HG03354 (cell line): ENCODE measurements at regions not wholly inside any gene's neighbourhood (a gene's known extent, or its start where the extent isn't known, plus 50 kb on each side); places are given as distances from the start of the nearest gene placed in this dataset.

ENCODE experiments used
- ATAC-seq: cut with Tn5 transposase; IDR thresholded peaks from one replicate; pipeline ENCODE4 v1.9.1; 2021; ENCODE audit warnings: mild to moderate bottlenecking; ENCODE audit not compliant: unreplicated experiment, poor library complexity, severe bottlenecking

DNA sequence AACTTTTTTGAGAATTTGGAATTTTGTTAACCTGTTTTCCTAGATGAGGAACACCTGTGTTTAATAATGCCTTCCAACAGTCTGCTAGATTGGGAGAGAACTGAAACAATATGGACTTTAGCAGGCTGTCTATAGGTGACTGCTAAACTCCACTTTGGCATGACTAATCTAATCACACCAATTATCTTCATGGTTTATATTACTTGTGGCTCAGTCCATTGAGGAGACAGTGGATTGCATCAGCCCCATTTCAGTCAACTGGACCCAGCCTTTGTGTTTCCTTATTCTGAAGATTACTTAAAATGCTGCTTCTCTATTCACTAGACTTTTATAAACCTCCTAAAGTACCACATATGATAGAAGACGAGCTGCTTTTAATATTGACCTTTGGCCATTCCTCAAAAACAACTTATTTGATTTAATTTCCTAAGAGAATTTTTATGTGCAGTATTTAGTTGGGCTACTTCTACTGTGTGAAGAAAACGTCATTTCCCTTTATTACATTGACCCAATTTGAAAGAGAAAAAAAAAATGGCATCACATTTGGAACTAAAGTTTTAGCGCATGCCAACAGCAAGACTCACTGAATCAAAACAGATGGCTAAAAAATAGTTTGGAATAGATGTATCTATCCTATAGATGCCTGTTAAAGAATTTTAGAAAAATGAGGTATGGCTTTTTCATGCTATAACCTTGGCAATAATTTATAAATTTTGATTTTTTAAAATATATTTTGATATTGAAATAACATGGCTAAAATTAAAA lies 295.8 kb downstream of the NDFIP2 start:
- no peak for ATAC-seq

DNA sequence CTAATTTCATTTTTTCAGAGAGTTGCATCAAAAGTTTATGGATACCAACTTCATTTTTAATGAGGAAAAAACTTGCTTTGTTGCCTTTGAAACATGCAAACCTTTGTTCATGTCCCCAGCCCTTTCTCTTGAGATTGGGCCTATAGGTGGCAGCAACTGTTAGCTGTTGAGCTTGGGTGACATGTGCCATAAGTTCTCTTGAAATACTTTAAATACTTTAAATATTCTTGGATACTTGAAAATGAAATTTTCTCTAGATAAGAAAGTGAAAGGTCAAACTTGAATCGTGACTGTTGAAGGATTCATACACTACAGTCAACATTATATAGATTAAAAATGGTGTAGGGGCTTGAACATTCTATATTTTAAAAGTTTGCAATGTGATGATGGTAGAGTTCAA lies 294.9 kb downstream of the NDFIP2 start:
- ATAC-seq: no peak

DNA sequence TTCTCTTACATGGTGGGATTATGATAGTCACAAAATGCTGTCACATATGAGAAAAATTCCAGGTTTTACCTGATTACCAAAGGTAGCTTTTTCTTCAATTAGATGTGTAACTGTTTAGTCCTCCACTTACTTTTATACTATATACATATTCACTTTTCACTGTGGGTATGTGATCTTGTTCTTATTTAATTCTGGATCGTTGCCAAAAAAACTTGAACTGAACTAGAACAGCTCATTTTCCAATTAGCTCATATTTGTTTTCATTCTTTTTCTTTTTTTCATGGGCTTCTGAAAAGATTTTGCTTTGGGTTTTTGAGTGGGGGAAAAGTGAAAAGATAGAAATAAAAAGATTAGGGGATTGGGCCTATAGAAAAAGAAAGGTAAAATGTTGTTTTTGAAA lies 291.9 kb downstream of the NDFIP2 start:
- no peak for ATAC-seq

DNA sequence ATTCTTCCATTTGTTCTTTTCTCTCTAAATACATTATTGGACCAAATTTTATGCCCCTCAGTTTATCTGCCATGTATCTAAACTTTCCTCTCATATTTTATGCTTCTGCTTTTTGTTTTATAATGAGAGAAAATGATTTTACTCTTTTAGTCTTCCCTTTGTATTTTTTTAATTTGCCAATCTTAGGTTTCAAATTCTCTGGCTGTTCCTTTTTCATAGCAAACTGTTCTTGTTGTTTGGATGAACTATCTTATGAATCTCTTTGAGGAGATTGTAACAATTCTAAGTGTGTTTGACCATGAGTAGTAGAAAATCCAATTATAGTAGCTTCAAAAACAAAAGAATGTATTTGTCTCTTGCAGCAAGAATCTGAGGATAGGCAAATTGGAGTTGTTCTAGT lies 290.5 kb downstream of the NDFIP2 start:
- no peak for ATAC-seq

DNA sequence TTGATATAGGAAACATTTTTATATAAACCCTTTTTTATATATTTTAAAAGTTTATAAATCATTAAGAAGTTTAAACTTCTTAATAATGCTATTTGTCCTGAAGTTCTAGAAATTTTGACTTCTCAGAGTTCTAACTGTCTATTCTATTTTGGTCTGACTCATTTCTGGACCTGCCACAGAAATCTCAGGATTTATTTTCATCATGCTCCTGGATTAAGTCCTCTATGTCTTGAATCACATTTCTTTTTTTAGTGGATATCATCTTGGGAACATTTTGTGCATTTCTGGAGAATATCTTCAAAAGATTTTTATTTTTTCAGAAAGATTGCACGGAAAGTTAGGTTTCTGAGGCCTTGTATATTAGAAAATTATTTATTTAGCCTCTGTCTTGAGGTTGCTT lies 289.1 kb downstream of the NDFIP2 start:
- ATAC-seq: no peak

DNA sequence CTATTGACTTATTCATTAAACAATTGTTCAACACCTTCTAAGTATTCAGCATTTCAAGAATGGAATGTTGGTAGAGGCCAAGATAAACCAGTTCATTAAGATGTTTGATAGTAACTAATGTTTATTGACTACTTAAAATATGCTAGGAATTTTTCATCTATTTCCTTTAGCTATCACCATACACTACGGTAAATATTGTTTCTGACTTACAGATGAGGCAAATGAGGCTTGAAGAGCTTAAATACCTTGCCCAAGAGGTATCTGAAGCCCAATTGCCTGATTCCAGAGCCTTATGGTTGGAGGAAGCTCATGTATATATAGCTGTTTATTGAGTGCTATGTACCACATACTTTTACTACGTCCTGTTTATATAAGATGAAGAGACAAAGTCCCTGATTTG lies 286.2 kb downstream of the NDFIP2 start:
- no peak for ATAC-seq

DNA sequence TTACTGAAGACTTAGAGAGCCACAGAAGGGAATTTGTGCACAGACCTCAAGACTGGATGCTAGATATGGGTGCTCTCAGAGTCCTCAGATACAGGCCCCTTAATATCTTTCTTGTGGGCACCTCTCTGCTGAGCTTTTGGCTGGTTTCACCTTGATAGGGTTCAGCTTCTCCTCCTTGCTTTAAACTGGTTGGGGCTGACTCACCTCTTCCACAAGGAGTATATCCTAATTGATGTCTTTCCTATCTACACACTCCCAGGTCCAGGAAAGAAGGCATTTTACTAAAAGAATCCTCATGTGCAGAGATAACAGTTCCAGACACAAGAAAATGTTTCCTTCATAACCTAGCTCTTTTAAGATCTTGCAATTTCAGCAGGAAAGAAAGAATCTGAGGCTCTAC lies 284.4 kb downstream of the NDFIP2 start:
- no peak for ATAC-seq

DNA sequence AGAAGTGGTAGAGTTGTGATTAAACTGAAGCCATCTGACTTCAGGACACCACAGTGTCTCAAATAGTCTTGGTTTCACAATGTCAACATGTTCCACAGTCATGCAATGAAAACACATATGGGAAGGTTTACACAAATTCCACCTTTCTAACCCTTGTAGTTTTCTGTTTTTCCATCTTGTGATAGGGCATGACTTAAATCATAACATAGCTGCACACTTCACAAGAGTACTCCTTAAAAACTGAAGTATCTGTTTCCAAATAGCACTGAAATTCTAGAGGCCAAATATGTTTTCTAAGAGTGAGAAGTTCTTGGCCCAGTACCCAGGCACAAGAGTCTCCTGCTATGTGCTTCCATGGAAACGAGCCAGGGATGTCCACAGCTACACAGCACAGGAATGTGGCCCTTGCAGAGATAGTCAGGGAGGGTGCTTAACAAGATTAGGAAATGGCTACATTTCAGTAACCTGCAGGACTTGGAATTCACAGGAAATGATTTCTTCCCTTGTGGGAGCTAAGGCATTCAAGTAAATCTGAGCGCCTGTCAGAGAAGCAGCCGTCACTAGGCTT lies 269.1 kb downstream of the NDFIP2 start:
- no peak for ATAC-seq

DNA sequence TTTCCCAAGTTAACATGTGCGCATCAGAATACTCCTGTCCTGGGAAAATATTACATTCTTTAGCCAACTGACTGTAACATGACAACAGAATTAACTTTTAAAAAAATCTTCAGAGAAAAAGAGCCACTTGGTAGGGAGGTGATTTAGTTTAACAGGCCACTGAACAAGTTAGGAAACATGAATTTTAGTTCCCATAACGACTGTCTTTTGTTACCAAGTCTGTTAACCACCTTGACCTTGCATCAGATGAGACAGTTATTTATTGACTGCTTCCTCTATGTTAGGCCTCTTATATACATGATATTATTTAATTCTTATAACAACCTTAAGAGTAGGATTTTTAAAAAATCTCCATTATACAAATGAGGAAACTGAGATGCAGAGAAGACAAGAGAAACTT lies 268.6 kb downstream of the NDFIP2 start:
- no peak for ATAC-seq

DNA sequence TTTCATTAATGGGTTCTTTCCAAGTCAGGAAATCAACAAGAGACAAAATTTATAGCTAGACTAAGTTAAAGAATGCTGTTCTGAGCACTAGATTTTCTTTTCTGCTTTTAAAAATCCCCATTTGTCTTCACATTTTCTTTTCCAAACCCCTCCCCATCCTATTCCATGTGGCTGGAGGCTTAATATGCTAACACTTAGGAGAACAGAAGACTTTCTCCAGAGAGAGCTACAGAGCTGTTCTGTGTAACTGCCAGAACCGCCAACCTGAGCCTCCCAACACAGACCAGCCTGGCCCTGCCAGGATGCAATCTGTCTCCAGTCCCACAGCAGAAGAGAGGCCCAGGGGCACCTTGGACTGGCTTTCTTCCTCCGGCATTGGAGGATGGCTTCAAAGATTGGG lies 264.1 kb downstream of the NDFIP2 start:
- ATAC-seq: no peak

DNA sequence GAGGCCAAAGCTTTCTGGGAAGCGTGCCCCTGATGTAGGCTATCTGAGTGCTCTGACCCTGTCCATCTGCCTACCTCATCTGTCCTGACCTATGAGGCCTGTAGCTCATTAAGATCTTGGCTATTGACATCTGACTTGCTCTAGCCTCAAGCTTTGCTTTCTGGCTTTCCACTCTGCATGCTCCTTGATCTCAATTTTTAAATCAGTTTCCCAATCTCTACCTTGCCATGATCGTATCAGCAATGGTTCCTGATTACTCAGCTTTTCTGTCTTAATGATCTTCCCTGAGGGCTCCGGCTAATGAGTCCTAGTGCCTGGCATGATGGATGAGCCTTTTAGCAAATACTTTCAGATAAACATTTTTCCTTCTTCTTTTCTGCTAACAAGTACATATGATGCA lies 262.0 kb downstream of the NDFIP2 start:
- no peak for ATAC-seq

DNA sequence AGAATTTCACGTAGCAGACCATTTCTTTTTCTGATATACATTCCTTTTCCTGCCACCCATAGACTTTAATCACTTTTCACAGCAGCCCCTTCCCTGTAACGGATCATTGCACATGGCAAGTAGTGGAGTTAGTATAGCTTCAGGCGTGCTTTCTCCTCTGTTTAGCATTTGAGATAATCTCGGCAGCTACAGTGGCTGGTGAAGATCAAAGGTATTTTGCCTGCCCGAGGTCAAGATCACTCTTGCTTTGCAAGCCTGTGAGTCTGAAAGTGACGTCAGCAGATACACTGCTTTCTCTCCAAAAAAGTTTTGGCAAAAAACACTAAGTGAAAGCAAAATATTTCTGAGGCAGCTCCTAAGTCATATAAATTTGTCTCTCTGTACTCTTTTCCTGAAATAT lies 260.0 kb downstream of the NDFIP2 start:
- no peak for ATAC-seq

DNA sequence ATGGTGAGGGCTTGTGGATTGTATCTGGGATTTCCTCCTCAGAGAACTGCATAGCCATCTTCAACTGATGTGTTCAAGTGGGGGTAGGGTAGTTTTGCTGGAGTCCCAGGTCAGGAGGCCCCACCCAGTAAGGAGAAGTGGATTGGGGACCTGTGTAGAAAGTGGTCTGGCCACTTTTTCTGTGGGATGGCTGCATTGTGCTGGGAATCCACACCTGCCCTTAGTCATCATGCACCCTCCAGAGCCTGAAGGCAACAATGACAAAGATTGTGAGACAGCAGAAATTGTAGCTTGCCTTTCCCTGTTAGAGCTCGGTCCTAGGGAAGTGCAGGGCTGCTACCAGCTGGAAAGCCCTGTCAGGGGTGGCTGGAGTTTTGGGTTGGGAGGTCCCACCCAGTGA lies 255.4 kb downstream of the NDFIP2 start:
- no peak for ATAC-seq

DNA sequence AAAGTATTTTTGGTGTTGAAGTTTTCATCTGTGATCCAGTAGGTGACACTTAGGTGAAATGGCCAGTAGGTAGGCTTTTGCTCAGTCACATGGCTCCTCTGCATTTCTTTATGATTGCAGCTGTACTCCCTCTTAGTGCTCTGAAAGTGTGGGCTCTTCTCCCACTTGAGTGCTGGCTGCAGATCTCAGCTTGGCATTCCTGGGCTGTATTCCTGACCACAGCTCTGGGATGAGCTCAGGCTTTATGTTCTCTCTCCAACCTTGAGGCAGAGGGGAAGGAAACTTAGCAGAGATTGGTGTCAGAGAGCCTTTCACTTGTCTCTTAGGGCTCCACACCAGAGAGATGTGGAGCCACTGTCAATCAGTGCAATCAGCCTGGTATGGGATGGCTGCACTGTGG lies 254.3 kb downstream of the NDFIP2 start:
- ATAC-seq: no peak

DNA sequence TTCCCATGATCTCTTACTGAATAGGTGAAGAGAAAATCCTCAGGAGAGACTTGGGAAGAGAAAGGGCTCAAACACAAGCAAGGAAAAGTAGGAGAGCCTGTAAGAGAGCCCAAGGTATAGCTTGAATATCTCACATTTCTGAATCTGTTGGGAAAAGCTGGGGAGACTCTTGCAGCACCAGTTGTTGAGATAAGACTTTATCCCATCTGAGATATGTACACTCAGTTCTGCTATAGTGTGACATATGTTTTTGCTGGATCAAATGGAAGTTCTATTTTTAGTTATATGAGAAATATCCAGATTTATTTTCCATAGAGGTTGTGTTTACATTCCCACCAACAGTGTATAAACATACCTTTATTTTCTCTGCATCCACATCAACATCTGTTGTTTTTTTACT lies 246.1 kb downstream of the NDFIP2 start:
- no peak for ATAC-seq

DNA sequence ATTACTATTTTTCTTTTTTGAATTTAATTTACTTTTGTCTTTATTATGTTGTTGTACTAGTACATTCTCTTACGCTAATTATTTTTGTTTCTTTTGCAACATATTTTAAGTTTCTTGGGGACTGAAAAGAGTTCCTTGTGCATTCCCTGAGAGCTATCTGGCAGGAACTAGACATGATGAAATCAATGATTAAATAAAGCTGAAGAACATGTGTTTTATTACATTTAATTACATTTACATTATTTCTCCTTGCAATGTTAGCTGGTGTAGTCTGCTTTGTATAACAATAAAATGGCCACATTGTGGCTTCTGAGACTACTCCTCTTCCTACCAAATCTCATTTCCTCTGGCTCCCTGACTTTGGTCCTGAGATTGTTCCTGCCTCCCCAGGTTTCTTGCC lies 244.9 kb downstream of the NDFIP2 start:
- ATAC-seq: no peak

DNA sequence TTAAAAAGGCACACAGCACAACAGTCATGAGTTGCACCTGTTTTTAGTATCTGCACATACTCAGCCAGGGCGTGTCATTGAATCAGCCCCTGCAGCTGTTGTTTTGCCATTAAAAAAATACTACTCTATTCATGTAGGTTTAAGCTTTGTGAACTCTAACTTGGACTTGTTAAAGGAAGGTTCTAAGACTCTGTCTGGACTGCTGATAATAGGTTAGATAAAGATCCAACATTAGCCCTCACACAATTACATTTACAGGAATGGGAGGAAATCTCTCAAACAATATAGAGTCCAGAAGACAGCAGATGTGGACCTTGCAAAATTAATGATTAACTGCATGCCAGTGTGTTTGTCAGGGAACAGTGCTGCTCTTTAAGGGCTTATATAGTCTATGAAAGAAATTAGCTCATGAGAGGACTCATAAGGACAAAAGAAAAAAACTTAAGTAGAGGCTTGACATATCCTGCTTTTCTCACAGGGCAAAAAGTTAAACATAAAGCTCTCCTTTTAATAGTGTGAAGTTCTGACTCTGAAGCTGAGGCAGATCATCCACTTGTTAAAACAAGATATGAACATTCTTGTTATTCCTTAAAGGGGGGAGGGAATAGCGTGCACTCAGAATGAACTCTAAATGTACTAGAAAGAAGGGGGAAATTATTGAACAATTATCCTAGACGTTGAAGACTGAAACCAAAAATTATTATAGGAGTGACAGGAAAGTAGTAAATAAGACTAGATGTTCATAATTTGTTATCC lies 243.6 kb downstream of the NDFIP2 start:
- ATAC-seq: no peak

DNA sequence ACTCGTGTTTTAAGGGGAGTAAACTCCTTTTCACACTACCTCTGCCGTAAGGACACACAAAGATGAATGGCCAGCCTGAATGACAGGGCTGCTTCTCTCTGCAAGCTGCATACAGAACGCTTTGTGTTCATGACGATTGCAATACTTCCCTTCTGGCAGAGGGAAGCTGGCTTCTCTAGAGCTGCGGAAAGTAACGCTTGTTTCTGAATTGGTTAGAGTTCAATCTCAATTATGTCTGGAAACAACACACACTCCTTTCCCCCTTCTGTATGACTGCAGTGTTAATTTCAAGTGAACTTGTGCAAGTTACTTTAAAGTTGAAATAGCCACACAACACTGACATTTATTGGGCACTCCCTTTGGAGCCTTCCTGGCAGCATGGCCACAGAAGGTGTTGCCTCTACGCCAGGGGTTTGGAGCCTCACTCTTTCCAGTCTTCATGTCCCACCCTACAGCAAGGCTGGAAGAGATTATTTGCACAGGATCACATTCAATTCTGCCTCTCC lies 242.6 kb downstream of the NDFIP2 start:
- no peak for ATAC-seq

DNA sequence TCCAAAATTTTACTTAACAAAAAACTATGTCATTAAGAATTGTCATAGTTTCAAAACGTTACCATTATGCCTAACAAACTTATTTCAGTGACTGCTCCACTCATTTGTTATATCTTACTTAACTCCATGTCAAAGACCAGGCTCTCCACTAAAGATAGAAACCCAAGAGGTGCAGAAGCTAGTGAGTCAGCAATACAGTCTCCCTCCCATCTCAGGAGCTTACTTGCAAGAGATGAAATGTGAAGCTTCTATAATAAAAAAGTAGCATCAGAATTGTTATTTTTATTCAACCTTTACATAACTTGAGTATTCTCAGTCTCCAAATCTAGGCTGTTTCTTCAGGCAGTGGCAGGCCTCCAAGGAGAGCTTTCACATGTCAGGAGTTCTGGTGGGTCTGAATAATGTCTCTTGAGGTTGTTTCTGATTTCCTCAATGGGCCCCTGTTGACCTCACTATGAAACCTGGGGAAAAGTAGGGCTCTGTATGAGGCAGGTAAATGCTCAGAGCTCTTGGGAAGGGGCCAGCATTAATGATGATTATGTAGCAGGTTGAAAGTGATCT lies 242.0 kb downstream of the NDFIP2 start:
- ATAC-seq: no peak

DNA sequence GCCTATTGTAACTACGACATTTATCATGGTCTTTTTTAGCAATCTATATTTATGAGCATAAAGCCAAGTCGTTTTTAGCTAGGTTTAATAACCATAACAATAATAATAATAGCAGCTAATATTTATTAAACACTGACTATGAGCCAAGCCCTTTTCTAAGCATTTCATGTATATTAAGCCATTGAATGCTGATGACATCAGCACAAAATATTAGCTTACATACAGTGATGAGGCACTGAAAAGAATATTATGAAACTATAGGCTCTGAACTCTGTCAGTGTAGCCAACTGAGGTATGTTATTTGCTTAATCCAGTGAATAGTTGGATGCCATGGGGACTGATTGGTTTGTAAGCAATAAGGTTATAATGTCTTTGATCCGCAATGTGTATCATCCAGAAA lies 235.2 kb downstream of the NDFIP2 start:
- ATAC-seq: no peak

DNA sequence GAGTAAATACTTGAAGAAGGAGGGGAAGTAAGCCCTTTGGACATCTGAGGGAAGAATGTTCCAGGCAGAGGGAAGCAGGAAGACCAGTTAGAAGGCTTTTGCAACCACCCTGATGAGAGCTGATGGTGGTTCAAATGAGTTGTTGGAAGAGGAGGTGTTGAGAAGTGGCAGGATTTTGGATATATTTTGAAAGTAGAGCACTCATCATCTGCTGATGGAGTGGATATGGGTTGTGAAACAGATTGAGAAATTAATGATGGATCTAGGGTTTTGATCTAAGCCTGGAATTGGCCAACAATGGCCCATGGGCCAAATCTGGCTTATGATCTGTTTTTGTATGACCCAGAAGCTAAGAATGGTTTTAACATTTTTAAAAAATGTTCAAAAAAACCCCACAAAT lies 230.7 kb downstream of the NDFIP2 start:
- no peak for ATAC-seq
